ENCODE measurements at regions not wholly inside any gene's neighbourhood (a gene's known extent, or its start where the extent isn't known, plus 50 kb on each side); places are given as distances from the start of the nearest gene placed in this dataset.

DNA sequence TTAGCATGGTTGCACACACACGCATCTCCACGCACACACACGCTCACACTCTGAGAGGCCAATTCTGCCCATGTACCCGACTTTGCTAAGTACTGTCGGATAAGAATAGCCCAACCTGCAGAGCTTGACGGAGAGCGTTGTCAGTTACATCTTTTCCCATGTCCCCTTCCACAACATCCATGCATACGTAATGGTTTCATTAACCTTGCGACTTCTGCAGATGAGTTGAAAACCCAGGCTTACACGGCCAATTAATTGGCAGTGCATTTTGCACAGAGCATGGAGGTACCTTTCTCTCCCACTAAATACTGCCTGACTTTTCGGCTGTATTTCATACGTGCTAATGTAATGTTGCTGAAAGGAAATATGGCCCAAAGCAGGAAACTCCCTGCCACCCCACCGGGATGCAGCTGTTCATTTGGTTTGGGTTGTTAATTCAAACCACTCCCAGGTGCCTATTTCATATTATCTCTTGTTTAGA is 291.2 kb upstream of the HABP2 start:
- no peak for FAIRE-seq
- no peak for DNase-seq (ENCODE audit: insufficient read length)
- TF ChIP-seq POLR2AphosphoS5 (IDR thresholded peaks at IDR 0.05; ENCODE audit: low read depth, low read length) = no peak
- TF ChIP-seq TAF1 (IDR thresholded peaks at IDR 0.05; ENCODE audit: borderline replicate concordance, low read depth, low read length) = no peak
- TF ChIP-seq POLR2A (IDR thresholded peaks at IDR 0.05; ENCODE audit: low read depth, low read length) = no peak

DNA sequence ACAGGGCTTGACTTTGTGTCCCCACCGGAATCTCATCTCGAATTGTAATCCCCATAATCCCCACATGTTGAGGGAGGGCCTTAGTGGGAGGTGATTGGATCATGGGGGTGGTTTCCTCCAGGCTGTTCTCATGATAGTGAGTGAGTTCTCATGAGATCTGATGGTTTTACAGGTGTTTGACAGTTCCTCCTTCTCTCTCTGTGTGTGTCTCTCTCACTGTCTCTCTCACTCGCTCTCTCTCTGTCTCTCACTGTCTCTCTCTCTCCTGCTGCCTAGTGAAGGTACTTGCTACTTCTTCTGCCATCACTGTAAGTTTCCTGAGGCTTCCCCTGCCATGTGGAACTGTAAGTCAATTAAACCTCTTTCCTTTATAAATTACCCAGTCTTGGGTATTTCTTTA is 289.8 kb upstream of the HABP2 start:
- TF ChIP-seq TAF1 (IDR thresholded peaks at IDR 0.05; ENCODE audit: borderline replicate concordance, low read depth, low read length) (no peak), POLR2A (IDR thresholded peaks at IDR 0.05; ENCODE audit: low read depth, low read length) (no peak), POLR2AphosphoS5 (IDR thresholded peaks at IDR 0.05; ENCODE audit: low read depth, low read length) (no peak)
- DNase-seq (ENCODE audit: insufficient read length) (no peak), FAIRE-seq (no peak)

DNA sequence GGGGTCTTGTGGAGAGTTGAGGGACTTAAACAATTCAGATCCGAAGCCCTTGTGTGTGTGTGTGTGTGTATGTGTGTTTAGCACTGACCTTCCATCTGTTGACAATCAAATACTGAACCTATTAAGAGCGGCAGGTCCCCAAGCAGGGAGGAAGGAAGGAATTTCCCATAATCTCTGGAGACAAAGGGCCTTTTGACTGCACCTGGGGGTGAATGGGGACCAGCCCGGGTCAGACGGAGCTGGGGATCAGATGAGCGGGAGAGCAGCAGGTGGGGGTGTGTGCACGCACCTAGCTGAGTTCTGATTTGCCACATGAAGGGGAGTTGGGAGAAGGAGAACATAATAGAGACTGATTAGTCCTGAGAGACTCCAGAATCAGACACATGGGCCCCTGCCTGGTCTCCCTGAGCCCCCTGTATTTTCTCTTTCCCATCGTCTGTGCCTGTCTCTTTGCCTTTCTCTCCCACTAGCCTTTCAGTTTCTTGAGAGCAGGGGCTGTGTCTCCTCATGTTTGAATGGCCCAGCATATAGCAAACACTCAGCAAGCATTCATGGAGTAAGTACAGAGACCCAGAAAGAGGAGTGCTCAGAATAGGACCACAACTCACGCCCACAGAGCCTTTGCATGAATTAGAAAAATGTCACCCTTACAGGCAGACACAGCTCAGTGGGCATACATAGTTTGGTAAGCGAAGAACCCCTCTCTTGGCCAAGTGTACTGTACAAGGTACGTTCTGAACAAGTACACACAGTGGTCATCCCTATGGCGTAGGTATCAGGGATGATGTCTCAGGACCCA is 288.3 kb upstream of the HABP2 start:
- no peak for DNase-seq (ENCODE audit: insufficient read length)
- FAIRE-seq = no peak
- no peak for TF ChIP-seq TAF1 (IDR thresholded peaks at IDR 0.05; ENCODE audit: borderline replicate concordance, low read depth, low read length)

- DNase-seq (ENCODE audit: insufficient read length) (no peak), FAIRE-seq (no peak)
- TF ChIP-seq POLR2A (IDR thresholded peaks at IDR 0.05; ENCODE audit: low read depth, low read length) (no peak), POLR2AphosphoS5 (IDR thresholded peaks at IDR 0.05; ENCODE audit: low read depth, low read length) (no peak), TAF1 (IDR thresholded peaks at IDR 0.05; ENCODE audit: borderline replicate concordance, low read depth, low read length) (no peak)
Measured at GRCh38 chr10:113266147-113266546, 286.7 kb upstream of the HABP2 start.

- DNase-seq (ENCODE audit: insufficient read length) = no peak
- TF ChIP-seq POLR2AphosphoS5 (IDR thresholded peaks at IDR 0.05; ENCODE audit: low read depth, low read length) = no peak
- no peak for TF ChIP-seq POLR2A (IDR thresholded peaks at IDR 0.05; ENCODE audit: low read depth, low read length)
- TF ChIP-seq TAF1 (IDR thresholded peaks at IDR 0.05; ENCODE audit: borderline replicate concordance, low read depth, low read length) = no peak
- FAIRE-seq = no peak
Measured at GRCh38 chr10:113267619-113268562, 285.0 kb upstream of the HABP2 start.

DNA sequence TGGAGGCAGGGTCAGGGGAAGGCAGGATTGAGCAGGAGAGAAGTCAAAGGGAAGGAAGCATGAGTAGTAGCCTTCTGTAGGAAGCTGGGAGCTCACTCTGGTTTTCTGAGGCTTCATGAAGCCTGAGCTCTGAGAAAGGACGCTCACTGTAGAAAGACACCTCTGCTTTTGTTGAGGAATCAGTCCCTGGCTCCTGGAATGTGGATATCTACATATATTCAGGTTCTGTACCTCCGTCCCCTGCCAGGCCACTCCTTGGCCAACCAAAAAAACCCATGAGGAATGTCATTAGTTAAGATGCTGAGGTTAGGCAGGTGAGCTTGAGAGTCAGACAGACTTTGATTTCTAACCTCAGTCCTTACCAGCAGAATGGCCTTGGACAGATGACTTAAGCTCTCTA is 283.5 kb upstream of the HABP2 start:
- FAIRE-seq (no peak), DNase-seq (ENCODE audit: insufficient read length) (no peak)
- TF ChIP-seq POLR2AphosphoS5 (IDR thresholded peaks at IDR 0.05; ENCODE audit: low read depth, low read length) = no peak
- no peak for TF ChIP-seq TAF1 (IDR thresholded peaks at IDR 0.05; ENCODE audit: borderline replicate concordance, low read depth, low read length)
- TF ChIP-seq POLR2A (IDR thresholded peaks at IDR 0.05; ENCODE audit: low read depth, low read length) = no peak

DNA sequence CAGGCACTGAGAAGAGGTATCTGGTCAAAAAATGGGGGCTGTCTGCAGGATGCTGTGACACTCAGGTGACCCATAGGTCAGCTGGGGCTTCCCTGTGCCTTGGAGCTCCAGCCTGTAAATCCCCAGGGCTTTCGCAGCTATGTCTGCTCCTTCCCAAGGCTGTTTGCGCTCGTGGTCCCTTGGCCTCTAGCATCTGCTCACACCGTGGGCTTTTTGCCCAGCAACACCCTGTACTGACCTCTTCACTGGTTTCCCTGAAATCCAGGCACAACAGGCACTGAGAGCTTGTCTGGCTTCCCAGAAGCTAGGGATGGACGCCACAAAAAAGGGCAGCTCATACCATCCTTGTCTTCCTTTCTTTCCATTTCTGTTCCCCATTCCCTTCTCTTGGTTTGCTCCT is 280.3 kb upstream of the HABP2 start:
- TF ChIP-seq POLR2AphosphoS5 (IDR thresholded peaks at IDR 0.05; ENCODE audit: low read depth, low read length) (no peak), TAF1 (IDR thresholded peaks at IDR 0.05; ENCODE audit: borderline replicate concordance, low read depth, low read length) (no peak), POLR2A (IDR thresholded peaks at IDR 0.05; ENCODE audit: low read depth, low read length) (no peak)
- DNase-seq (ENCODE audit: insufficient read length) = no peak
- FAIRE-seq = no peak

GRCh38 chr10:113273181-113274163 is 279.4 kb upstream of the HABP2 start:
- FAIRE-seq (no peak), DNase-seq (ENCODE audit: insufficient read length) (no peak)
- TF ChIP-seq POLR2A (IDR thresholded peaks at IDR 0.05; ENCODE audit: low read depth, low read length) = no peak
- no peak for TF ChIP-seq POLR2AphosphoS5 (IDR thresholded peaks at IDR 0.05; ENCODE audit: low read depth, low read length)
- TF ChIP-seq TAF1 (IDR thresholded peaks at IDR 0.05; ENCODE audit: borderline replicate concordance, low read depth, low read length) = no peak

- TF ChIP-seq TAF1 (IDR thresholded peaks at IDR 0.05; ENCODE audit: borderline replicate concordance, low read depth, low read length) (no peak), POLR2A (IDR thresholded peaks at IDR 0.05; ENCODE audit: low read depth, low read length) (no peak), POLR2AphosphoS5 (IDR thresholded peaks at IDR 0.05; ENCODE audit: low read depth, low read length) (no peak)
- FAIRE-seq (no peak), DNase-seq (ENCODE audit: insufficient read length) (no peak)
Measured at GRCh38 chr10:113274176-113274829, 278.6 kb upstream of the HABP2 start.

DNA sequence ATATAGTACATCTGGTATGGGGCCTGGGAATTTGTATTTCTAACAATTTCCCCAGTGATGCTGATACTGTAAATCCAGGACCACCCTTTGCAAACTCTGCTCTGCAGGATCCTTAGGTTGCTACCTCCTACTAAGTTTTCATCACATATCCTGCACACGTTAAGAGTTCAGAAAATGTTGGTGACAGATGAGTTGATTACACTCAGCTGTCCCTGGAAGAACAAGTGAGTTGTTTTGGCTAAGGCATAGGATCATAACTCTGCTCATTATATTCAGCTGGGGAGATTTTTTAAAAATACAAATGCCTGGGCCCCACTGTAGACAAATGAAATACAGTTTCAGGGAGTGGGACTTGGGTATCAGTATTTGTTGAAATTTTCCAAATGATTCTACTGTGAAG is 274.6 kb upstream of the HABP2 start:
- TF ChIP-seq POLR2A (IDR thresholded peaks at IDR 0.05; ENCODE audit: low read depth, low read length) (no peak), POLR2AphosphoS5 (IDR thresholded peaks at IDR 0.05; ENCODE audit: low read depth, low read length) (no peak), TAF1 (IDR thresholded peaks at IDR 0.05; ENCODE audit: borderline replicate concordance, low read depth, low read length) (no peak)
- FAIRE-seq = no peak
- no peak for DNase-seq (ENCODE audit: insufficient read length)

Data from GM12892 (cell line).